NCI-H128 (cell line): ENCODE measurements at regions not wholly inside any gene's neighbourhood (a gene's known extent, or its start where the extent isn't known, plus 50 kb on each side); places are given as distances from the start of the nearest gene placed in this dataset.

Experiments used
- DNase-seq: peaks from one replicate; lab custom pipeline; 2025; ENCODE audit not compliant: unreplicated experiment; lab: John Stamatoyannopoulos, UW

DNA sequence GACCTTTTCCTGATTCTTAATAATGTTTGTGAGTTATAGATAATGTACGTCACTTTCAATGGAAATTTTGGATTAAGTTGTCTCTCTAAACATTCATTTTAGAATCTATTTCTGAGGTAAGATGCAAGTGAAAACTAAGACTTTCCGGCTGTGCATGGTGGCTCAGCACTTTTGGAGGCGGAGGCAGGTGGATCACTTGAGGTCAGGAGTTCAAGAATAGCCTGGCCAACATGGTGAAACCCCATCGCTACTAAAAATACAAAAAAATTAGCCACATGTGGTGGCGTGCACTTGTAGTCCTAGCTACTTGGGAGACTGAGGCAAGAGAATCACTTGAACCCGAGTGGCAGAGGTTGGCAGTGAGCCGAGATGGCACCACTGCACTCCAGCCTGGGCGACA, 524.6 kb upstream of the SLIT2 start:
- DNase-seq = no peak

DNA sequence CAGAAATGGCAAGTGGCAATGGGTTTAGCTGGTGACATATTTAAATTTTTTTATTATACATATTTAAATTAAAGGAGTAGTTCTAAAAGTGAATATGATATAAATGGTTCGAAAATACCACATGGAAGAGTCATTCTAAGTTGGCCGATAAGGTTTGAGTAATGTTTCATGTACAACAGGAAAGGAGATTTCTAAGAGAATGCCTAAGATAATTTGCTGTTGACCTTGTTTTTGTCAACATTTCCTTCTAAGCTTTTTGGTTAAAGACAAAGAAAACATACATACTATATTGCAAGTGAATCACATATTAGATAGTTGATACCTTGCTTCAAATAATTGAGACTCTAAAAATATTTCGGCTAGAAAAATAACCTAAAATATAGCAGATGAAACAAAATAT, 526.6 kb upstream of the SLIT2 start:
- DNase-seq = no peak

DNA sequence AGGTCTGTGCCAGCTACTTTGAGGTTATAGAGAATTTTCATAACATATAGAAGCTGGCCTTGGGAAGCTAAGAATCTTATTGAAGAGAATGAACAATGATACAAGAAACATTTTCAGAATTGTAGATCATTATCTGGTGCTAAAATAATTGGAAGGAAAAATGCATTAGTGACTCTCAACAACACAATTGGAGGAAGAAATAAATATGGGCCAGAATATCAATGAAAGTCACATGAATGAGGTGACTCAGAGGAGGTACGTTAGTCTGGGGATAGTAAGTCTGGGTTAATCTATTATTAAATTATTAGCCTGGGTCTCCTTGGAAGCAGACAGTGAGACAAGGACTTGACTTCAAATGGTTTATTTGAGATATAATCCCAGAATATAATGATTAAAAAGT, 529.3 kb upstream of the SLIT2 start:
- DNase-seq = no peak

DNA sequence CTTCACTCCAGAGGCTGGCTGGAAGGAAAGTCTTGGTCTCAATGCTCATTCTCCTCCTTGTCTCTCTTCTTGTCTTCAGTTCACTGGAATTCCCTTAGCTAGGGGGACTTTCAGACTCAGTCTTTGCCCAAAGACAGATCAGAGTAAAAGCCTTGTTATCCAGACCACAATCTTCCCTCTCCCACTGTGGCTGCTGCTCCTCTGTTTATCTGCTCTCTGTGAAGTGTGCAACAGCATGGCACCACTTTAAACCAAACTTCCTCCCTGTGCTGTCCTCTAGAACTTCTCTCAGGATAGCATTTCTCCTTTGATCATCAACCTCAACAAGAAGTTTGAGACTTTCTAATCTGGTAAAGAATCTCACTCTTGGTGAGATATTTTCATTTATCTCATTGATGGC, 530.1 kb upstream of the SLIT2 start:
- no peak for DNase-seq

DNA sequence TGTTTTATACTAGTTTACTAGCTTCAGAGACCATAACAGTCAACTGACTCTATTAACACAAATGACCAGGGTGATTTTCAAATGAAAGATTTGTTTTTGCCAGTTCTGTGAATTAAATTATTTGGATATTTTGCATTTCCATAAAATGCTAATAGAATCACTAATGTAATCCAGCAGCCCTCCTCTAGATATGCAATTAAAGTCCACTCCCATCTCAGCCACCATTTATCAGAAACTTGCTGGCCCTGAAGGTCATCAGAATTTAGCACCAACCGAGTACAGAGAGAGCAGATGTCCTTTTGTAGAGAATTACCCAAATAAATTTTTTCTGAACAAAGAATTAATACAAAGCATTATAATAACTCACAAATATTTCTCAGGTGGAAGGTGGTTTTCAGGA, 531.1 kb upstream of the SLIT2 start:
- DNase-seq = no peak

DNA sequence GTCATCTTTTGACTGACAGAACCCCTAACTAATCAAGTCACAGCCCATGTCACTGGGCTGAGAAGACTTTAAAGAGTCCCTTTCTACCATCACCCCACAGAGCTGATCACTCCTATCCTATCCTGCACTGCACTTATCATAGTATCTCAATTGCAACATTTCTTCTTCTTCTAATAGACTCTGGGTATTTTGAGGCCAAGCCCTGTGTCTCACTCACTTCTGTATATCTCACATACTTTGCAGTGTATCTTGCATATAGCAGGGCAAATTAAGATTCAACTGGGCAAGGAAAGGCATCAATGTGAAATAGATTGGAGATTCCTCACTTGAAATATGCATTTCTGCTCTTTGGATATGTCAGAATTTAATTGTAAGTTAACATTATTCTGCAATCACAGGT, 531.5 kb upstream of the SLIT2 start:
- DNase-seq = no peak

DNA sequence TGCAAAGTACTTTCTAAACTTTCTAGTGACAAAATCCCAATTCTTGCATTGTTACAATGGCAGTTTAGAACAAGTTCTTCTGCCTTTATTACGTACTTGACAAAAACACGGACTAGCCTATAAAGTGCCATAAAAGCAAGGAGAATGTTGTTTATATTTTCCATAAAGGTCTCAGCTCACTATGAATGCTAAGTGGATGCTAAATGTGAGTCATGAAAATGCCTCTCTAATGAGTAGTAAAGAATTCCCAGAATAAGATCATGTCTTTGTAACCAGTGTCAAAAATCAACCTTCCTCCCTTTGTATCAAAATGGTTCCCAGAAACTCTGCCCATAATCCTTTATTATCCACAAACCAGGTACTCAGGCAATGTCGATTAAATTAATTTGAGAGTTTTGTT, 539.8 kb upstream of the SLIT2 start:
- DNase-seq = no peak

DNA sequence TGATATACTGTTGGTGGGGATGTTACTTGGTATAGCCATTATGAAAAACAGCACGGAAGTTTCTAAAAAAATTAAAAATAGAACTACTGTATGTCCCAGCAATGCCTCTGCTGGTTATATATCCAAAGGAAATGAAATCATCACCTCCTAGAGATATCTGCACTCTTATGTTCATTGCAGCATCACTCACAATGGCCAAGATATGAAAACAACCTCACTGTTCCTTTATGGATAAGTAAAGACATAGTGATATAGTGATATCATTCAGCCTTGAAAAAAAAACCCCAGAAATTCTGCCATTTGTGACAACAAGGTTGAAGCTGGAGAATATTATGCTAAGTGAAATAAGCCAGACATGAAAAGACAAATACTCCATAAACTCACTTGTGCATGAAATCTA, 543.8 kb upstream of the SLIT2 start:
- no peak for DNase-seq

DNA sequence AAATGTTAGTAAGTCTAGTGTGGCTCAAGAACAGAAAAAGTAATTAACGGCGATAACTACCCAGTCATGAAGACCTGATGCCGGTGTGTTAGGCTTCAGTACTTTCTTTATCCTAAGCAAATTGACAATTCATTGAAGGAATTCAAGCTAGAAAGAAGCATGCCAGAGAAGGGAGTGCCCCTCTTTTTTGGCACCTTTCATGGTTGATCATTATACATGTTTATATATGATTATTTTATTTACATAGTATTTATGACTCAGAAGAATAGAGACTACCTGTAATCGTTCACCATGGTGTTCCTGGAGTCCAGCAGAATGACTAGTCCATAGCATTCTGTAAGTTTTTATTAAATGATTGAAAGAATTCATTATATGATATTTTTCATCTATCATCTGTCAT, 548.3 kb upstream of the SLIT2 start:
- DNase-seq = no peak

DNA sequence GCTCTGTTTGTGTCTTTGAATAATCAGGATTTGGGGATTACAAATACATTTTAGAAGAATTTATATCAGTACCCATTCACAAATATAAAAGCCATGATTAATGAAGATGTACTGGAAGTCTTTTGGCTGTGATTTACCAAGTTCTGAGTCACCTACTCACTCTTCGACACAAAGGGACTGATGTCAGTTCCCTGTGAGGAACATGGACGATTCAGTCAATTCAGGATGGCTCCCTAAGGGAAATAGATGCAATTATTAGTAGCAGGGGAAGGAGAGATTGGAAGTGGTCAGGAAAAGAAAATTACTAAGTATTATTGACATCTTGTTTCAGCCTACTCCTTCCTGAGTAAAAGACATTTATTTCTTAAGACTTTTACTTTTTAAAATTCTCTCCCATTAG, 550.7 kb upstream of the SLIT2 start:
- DNase-seq = no peak

DNA sequence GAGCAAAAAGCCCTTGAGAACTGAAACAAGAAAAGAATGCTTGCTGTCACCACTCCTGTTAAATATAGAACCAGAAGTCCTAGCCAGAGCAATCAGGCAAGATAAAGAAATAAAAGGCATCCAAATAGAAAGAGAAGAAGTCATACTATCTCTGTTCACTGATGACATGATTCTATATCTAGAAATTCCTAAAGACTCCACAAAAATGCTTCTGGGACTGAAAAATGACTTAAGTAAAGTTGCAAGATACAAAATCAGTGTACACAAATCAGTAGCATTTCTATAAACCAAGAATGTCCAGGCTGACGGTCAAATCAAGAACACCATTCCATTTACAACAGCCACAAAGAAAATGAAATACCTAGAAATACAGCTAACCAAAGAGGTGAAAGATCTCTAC, 552.7 kb upstream of the SLIT2 start:
- DNase-seq = no peak

DNA sequence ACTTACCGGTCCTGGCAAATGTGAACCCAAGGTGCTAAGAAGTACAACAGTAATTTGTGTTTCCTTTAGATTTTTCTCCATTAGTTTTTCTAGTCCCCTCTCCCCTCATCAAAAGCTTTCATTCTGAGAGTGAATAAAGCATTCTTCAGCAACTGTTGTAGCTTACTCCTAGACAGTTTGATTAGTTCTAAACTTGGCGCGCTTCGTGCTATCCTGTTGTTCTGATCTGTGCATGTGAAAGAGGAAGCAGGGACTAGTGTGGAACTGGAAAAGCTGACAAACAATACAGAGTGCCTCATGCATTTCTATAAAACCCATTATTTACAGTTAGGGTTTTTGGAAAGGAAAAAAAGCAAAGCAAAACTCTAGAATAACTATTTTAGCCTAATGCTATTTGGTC, 556.9 kb upstream of the SLIT2 start:
- no peak for DNase-seq

DNA sequence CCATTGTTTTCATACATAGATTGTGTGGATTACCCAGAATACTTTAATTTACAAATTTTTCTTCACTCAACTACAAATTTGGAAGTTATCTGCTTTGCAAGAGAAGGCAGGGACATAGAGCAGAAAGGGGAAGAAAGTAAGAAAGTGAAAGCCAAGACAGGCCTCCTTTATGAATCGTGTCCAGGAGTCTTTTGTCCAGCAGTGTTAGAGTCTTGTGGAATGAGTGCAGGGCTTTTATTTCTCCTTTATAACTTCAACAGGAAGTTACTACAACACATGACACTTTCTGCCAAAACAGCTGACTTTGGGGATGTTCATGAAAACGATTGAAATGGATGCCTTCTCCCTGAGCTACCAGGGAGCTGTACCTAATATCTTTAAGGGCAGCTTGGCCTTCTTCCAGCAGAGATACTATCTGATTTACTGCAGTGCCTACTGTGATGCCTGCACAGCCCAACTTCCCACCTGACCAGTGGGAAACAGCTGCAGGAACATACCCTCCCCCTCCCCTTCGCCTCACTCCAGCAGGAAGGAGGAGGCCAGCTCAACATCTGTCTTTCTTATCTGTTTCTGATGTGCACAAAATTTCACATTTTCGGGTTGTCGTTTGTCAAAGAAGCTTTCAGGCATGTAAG, 557.7 kb upstream of the SLIT2 start:
- no peak for DNase-seq

DNA sequence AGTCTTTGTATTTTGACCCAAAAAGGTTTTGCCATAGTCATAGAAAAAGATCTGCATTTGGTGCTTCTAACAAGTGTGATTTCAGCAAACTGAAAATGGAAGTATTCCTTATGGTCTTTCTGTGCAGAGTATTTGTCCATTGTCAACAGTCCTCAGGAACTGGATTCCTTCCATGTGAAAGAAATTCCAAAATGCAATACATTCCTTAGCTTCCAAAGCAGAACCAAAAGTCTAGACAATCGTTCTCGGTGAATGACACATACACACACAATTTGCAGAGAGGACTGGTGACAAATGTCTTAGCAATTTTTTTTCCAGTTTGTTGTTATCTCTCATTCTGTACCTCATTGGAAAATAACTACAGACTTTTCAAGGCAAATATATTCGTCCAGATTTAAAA, 562.2 kb upstream of the SLIT2 start:
- no peak for DNase-seq

DNA sequence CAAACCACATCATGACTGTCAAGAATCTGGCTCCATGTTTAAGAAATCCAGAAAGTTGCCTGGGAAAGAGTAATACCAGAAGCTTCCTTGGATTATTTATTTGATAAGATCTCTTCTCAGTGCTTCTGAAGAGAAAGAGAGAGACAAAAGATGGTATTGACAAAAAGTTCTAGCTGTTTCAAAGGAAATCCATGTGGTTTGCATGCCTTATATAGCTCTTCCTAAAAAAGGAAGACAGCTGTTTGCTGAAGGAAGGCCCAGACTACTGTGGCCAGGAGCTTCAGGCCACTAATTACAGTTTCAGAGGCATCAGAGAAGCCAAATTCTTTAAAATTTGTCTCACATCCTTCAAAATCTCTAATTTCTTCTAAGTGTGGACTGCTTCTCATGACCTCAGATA, 565.2 kb upstream of the SLIT2 start:
- DNase-seq = no peak

DNA sequence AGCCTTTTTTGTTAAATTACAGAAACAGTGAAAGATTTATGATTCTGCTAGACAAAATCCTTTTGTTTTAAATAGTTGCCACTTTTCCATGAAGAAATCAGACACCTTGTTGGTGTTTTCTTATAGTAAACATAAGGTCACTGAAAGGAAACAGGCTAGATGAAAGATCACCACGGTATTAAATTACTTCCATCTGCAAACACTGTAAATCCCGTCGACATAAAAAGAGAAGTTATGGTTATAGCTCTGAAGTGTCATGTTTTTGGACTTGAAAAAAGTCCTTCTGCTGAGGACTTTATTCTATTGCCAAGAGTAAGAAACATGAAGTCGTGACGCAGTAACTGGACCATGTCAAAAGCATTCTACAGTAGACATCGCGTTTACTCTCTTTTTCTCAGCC, 567.6 kb upstream of the SLIT2 start:
- no peak for DNase-seq

DNA sequence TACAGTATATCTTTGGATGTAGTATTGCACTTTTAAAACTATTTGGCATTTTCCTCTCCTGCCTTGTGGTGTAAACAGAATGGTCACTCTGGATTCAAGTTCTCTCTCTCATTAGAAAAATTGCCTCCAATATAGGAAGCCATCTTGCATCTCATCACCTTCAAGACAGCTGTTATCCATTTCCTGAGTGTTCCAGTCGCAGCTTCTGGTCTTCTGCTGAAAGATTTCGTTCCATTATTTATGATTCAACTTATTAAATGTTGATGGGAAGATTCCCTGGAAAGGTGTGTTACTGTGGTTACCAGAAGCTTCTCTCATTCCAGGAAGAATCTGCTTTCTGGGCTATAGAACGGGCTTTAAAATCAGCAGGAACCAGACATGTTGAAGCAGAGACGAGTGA, 568.3 kb upstream of the SLIT2 start:
- DNase-seq = no peak

DNA sequence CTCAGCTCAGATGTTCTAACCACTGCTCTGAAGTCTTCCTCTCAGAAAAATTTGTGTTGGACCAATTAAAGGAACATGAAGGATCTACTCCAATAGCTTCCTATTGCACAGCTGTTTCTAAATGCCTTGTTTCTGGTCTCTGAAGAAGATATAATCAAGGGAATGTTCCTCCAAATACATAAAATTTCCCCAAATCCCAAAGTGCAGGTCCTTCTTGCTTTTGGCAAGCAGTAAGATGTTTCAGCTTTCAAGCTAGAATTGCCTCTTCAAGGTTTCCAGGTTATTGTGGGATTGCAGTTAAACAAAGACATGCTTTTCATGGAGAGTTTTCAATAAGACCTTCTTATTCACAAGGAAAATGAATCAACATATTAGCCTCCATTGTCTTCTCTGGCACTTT, 574.5 kb upstream of the SLIT2 start:
- no peak for DNase-seq

DNA sequence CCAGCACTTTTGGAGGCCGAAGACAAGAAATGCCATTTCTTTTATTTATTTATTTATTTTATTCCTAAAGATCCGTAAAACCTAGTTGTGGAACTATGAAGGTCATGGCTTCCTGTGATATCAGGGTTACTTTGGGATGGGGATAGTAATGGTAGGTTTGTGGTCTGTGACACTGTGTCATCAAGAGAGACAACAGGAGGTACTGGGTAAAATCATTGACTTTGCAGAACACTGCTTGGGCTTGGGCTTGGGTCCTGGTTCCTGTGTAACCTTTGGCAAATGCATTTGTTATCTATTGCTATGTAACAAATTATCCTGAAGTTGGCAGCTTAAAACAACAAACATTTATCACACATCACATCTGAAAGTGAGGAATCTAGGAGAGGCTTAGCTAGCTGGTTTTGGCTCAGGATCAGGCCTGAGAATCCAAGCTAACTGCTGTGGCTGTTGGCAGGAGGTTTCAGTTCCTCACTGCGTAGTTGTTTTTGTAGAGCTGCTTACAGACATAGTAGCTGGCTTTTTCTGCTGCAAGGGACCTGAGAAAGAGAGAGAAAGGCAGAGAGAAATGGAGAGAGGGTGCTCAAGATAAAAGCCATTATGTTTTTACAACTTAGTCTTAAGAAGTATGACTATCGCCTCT, 576.4 kb upstream of the SLIT2 start:
- no peak for DNase-seq

DNA sequence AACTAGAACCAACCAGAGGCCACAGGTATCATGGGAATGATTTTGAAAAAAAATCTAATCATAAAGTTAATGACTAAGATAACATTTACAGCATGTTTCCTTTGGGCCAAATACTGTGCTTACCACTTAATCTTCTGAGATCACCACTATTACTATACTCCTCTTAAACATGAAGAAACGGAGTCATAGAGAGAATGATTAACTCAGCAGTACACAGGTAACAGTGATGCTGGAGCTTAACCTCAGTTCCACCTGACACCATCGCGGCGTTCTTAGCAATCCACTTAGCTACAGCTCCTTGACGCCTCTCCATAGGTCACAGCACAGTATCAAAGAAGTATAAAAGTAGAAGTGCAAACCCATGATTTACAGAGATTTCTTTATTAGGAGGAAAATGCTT, 592.6 kb upstream of the SLIT2 start:
- no peak for DNase-seq

DNA sequence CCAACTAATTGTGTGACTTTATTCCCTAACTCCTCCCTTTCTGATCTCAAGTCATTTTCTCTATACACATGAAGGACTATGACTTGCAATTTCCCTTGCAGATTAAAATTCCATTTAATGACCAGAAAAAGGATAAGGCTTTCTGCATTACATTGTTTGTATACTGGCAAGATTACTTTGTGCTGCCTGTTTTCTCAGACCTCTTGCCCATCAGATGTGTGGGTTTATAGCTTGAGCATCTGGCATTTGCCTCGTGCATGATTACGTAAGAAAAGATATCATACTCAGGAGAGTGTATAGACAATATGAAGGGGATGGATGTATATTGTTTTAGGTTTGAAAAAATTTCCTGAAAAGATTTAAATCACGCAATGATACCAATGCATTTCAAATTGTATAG, 593.8 kb upstream of the SLIT2 start:
- DNase-seq = no peak

DNA sequence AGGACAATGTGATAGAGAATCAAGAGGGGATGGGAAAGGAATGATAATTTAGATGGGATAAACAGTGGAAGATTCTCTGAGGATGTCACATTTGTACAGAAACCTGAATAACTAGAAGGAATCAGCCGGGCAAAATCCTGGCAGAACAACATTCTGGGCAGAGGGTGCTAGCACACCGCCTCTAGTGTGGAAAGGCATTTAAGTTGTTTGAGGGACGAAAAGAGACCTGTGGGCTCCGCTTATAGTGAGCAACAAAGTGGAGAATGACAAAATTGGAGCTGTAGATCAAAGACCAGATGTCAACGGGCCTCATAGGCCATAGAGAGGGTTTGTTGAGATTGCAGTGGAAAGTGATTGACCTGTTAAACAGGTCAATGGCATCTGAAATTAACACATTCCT, 596.0 kb upstream of the SLIT2 start:
- DNase-seq = no peak
